GM12878 (cell line): ENCODE measurements at regions not wholly inside any gene's neighbourhood (a gene's known extent, or its start where the extent isn't known, plus 50 kb on each side); places are given as distances from the start of the nearest gene placed in this dataset.

Source experiments
- ATAC-seq: fragments of 200-7000 bp; cut with Tn5 transposase; 3 replicates; pipeline ENCODE4 v1.9.1; 2020; ENCODE audit warnings: mild to moderate bottlenecking, moderate library complexity
- BruUV-seq: library from RNA; stranded (reverse); fragments of 400-500 nt; replicated peaks from 2 replicates; lab custom pipeline; 2021; lab: Mats Ljungman, UMichigan
- CTCF ChIA-PET: fragments of 300-600 bp; sonication (Branson Sonifier 250); formaldehyde crosslinking; extraction: SDS; loops from one replicate; lab custom pipeline; 2021; ENCODE audit warnings: inconsistent platforms; lab: Yijun Ruan, JAX
- POLR2A ChIA-PET: fragments of 350-600 bp; formaldehyde crosslinking; extraction: SDS; loops from one replicate; lab custom pipeline; 2021; ENCODE audit warnings: inconsistent platforms; lab: Charles Lee
- RAD21 ChIA-PET: fragments of 300-600 bp; sonication (Branson Sonifier 250); formaldehyde crosslinking; loops from one replicate; lab custom pipeline; 2023; ENCODE audit warnings: antibody characterized with exemption; ENCODE audit not compliant: unreplicated experiment; lab: Charles Lee
- SMC1A ChIA-PET: fragments of 300-600 bp; sonication (Branson Sonifier 250); formaldehyde crosslinking; loops from one replicate; lab custom pipeline; 2023; ENCODE audit not compliant: unreplicated experiment, uncharacterized antibody; lab: Charles Lee
- DNase-seq: peaks from one replicate; pipeline ENCODE4 v3.0.0-alpha.2; 2011; ENCODE audit warnings: low read depth, low spot score
- FAIRE-seq: peaks from 3 replicates; lab custom pipeline; 2011; peaks lifted over from hg19 to GRCh38; lab: Jason Lieb, UNC
- H2AFZ ChIP-seq: 2 replicates; pipeline ENCODE4 v1.6.0; 2011; ENCODE audit warnings: low read depth, low read length, control low read depth; ENCODE audit not compliant: control insufficient read depth
- H3K27ac ChIP-seq: 2 replicates; pipeline ENCODE4 v1.5.1; 2011; ENCODE audit warnings: control low read depth; ENCODE audit not compliant: control insufficient read depth, insufficient read depth
- H3K27me3 ChIP-seq, 2 experiments: replicated peaks in 1 of 2; 2 replicates each; pipeline versions ENCODE4 v1.6.0 to v1.6.1; 2011; ENCODE audit warnings: low read length in 1 of 2; ENCODE audit not compliant: control insufficient read depth in 2 of 2, insufficient read depth in 2 of 2
- H3K36me3 ChIP-seq, 2 experiments: 2 replicates each; pipeline ENCODE4 v1.5.1; 2011; ENCODE audit warnings: low read length in 1 of 2; ENCODE audit not compliant: control insufficient read depth in 2 of 2, insufficient read depth in 2 of 2
- H3K4me1 ChIP-seq: 2 replicates; pipeline ENCODE4 v1.6.1; 2011; ENCODE audit warnings: mild to moderate bottlenecking, low read length, moderate library complexity, mixed read lengths; ENCODE audit not compliant: control insufficient read depth, insufficient read depth
- H3K4me2 ChIP-seq: 2 replicates; pipeline ENCODE4 v1.6.0; 2011; ENCODE audit warnings: control low read depth; ENCODE audit not compliant: control insufficient read depth, insufficient read depth
- H3K4me3 ChIP-seq: fragments of 200-600 bp; sonication (generic); 2 replicates; pipeline ENCODE4 v1.5.1; 2016
- H3K79me2 ChIP-seq: 2 replicates; pipeline ENCODE4 v1.6.0; 2011; ENCODE audit warnings: low read length; ENCODE audit not compliant: control insufficient read depth, insufficient read depth
- H3K9ac ChIP-seq: 2 replicates; pipeline ENCODE4 v1.8.0; 2011; ENCODE audit warnings: low read length, control low read depth, mixed read lengths; ENCODE audit not compliant: control insufficient read depth, insufficient read depth
- H3K9me3 ChIP-seq: replicated peaks from 3 replicates; pipeline ENCODE4 v1.5.1; 2011; ENCODE audit warnings: mild to moderate bottlenecking, low read length; ENCODE audit not compliant: control insufficient read depth, insufficient read depth
- H4K20me1 ChIP-seq: 2 replicates; pipeline ENCODE4 v1.6.0; 2011; ENCODE audit not compliant: control insufficient read depth, insufficient read depth
- CEBPB ChIP-seq, 2 experiments: fragments of 150-350 bp in 1 of 2; IDR thresholded peaks; 2 replicates each; pipeline ENCODE4 v1.6.1; 2012 to 2014; ENCODE audit warnings: low read depth in 2 of 2, low read length in 2 of 2, borderline replicate concordance in 1 of 2, inconsistent platforms in 1 of 2
- HSF1 ChIP-seq: fragments of 150-350 bp; IDR thresholded peaks from 2 replicates; pipeline ENCODE4 v1.6.1; 2014; ENCODE audit warnings: mild to moderate bottlenecking, low read depth, low read length
- IKZF2 ChIP-seq, 2 experiments: fragments of 450-650 bp; IDR thresholded peaks; 2 replicates each; pipeline ENCODE4 v1.6.1; 2017; ENCODE audit warnings: mild to moderate bottlenecking in 2 of 2, moderate library complexity in 2 of 2
- MEF2B ChIP-seq: fragments of 450-650 bp; IDR thresholded peaks from 2 replicates; pipeline ENCODE4 v1.6.1; 2018; ENCODE audit warnings: mild to moderate bottlenecking, moderate library complexity; ENCODE audit not compliant: partially characterized antibody, poor library complexity, severe bottlenecking
- NFYA ChIP-seq: IDR thresholded peaks from 2 replicates; pipeline ENCODE4 v1.6.1; 2011; ENCODE audit warnings: low read depth, mild to moderate bottlenecking, low read length, improper control_type of control experiment, borderline replicate concordance
- WGBS: methylation state at CpG from one replicate; pipeline ENCODE4 v1.1.6; 2016; ENCODE audit warnings: low lambda C conversion rate; ENCODE audit not compliant: insufficient replicate concordance, insufficient coverage; ENCODE audit errors: missing lambda C conversion rate; 5-methylcytosine and 5-hydroxymethylcytosine counted together
- in situ Hi-C: fragments of 300-500 bp; cut with MboI; formaldehyde crosslinking; loops from 9 replicates; pipeline ENCODE4 v1.14.3; 2018; ENCODE audit warnings: mixed read lengths
- intact Hi-C: fragments of 100-400 bp; cut with micrococcal nuclease; formaldehyde crosslinking; loops from one replicate; pipeline ENCODE4 v1.14.2; 2022; ENCODE audit not compliant: unreplicated experiment
- TF ChIP-seq, protein P1 (sequence below): fragments of 150-350 bp; IDR thresholded peaks from 2 replicates; pipeline ENCODE4 v1.6.1; 2016; ENCODE audit warnings: low read depth, low read length
- TF ChIP-seq, protein P2 (sequence below): fragments of 450-650 bp; IDR thresholded peaks from 2 replicates; pipeline ENCODE4 v1.6.1; 2017; ENCODE audit warnings: mild to moderate bottlenecking

- no peak for ATAC-seq
- SMC1A ChIA-PET: interaction anchor here (1.2 kb wide), 1 partner anchor 10 kb away, joined by 5 read pairs; no protein-coding TSS in a partner anchor
Measured at GRCh38 chr1:209455145-209455544, 128.4 kb upstream of the CAMK1G start.

GRCh38 chr1:209455661-209456358 lies 127.7 kb upstream of the CAMK1G start:
- SMC1A ChIA-PET: interaction anchor here (0.6 to 1.2 kb wide), 2 partner anchors 11 to 104 kb away, joined by 3 to 5 read pairs; no protein-coding TSS in a partner anchor
- Histone ChIP-seq H3K9ac (no peak overlapping the region), H3K9me3 (no peaks in the 10 kb centered on the region), H3K4me3 (no peak overlapping the region), H3K27me3 (peaks cover 2 to 5% of the 10 kb centered on the region in 2 experiments; a peak in 1 of 4 replicates), H3K4me2 (no peak overlapping the region), H3K36me3 (no peaks in the 10 kb centered on the region), H3K79me2 (no peaks in the 10 kb centered on the region), H2AFZ (no peak overlapping the region), H4K20me1 (no peaks in the 10 kb centered on the region), H3K4me1 (no peaks in the 10 kb centered on the region), H3K27ac (no peak overlapping the region)
- in situ Hi-C loops: no loop called here
- DNase-seq (no peak), FAIRE-seq (no peak), ATAC-seq (no peak)
- WGBS: 17% methylated on average over 6 of the region's 6 CpGs
- RAD21 ChIA-PET: no interaction called here
- intact Hi-C loops: no loop called here
- no TSS peak for BruUV-seq
- CTCF ChIA-PET: interaction anchor here (0.5 to 1.1 kb wide), 2 partner anchors 21 to 1187 kb away, joined by 3 read pairs; no protein-coding TSS in a partner anchor
- POLR2A ChIA-PET: no interaction called here
- TF ChIP-seq HSF1 (no peak), IKZF2 (IDR thresholded peaks at IDR 0.05) (no peak), CEBPB (IDR thresholded peaks at IDR 0.05; ENCODE audit: borderline replicate concordance in 1 of 2, low read depth in 2 of 2, low read length in 2 of 2) (no peak), MEF2B (no peak)
- TF ChIP-seq, protein P1, sequence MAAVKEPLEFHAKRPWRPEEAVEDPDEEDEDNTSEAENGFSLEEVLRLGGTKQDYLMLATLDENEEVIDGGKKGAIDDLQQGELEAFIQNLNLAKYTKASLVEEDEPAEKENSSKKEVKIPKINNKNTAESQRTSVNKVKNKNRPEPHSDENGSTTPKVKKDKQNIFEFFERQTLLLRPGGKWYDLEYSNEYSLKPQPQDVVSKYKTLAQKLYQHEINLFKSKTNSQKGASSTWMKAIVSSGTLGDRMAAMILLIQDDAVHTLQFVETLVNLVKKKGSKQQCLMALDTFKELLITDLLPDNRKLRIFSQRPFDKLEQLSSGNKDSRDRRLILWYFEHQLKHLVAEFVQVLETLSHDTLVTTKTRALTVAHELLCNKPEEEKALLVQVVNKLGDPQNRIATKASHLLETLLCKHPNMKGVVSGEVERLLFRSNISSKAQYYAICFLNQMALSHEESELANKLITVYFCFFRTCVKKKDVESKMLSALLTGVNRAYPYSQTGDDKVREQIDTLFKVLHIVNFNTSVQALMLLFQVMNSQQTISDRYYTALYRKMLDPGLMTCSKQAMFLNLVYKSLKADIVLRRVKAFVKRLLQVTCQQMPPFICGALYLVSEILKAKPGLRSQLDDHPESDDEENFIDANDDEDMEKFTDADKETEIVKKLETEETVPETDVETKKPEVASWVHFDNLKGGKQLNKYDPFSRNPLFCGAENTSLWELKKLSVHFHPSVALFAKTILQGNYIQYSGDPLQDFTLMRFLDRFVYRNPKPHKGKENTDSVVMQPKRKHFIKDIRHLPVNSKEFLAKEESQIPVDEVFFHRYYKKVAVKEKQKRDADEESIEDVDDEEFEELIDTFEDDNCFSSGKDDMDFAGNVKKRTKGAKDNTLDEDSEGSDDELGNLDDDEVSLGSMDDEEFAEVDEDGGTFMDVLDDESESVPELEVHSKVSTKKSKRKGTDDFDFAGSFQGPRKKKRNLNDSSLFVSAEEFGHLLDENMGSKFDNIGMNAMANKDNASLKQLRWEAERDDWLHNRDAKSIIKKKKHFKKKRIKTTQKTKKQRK: no peak
- TF ChIP-seq, protein P2, sequence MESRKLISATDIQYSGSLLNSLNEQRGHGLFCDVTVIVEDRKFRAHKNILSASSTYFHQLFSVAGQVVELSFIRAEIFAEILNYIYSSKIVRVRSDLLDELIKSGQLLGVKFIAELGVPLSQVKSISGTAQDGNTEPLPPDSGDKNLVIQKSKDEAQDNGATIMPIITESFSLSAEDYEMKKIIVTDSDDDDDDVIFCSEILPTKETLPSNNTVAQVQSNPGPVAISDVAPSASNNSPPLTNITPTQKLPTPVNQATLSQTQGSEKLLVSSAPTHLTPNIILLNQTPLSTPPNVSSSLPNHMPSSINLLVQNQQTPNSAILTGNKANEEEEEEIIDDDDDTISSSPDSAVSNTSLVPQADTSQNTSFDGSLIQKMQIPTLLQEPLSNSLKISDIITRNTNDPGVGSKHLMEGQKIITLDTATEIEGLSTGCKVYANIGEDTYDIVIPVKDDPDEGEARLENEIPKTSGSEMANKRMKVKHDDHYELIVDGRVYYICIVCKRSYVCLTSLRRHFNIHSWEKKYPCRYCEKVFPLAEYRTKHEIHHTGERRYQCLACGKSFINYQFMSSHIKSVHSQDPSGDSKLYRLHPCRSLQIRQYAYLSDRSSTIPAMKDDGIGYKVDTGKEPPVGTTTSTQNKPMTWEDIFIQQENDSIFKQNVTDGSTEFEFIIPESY: no peak

More at GRCh38 chr1:209455145-209455544, 128.4 kb upstream of the CAMK1G start:
- CTCF ChIA-PET: interaction anchor here (1.1 kb wide), 1 partner anchor 20 kb away, joined by 3 read pairs; no protein-coding TSS in a partner anchor
- Histone ChIP-seq H3K79me2 (no peaks in the 10 kb centered on the region), H3K27me3 (peaks cover 2 to 5% of the 10 kb centered on the region in 2 experiments; a peak in 1 of 4 replicates), H3K27ac (no peak overlapping the region), H3K4me2 (no peak overlapping the region), H4K20me1 (no peaks in the 10 kb centered on the region), H3K9ac (no peak overlapping the region), H3K9me3 (no peaks in the 10 kb centered on the region), H2AFZ (no peak overlapping the region), H3K36me3 (no peaks in the 10 kb centered on the region), H3K4me3 (no peak overlapping the region), H3K4me1 (no peaks in the 10 kb centered on the region)
- POLR2A ChIA-PET: no interaction called here
- RAD21 ChIA-PET: interaction anchor here (1.4 kb wide), 1 partner anchor 59 kb away, joined by 3 read pairs; no protein-coding TSS in a partner anchor
- intact Hi-C loops: no loop called here
- FAIRE-seq (no peak), DNase-seq (no peak)
- in situ Hi-C loops: no loop called here
- WGBS: 2% methylated on average over 3 of the region's 3 CpGs
- no TSS peak for BruUV-seq
- no peak for TF ChIP-seq NFYA
